Osteoblast (primary cell): ENCODE measurements at regions not wholly inside any gene's neighbourhood (a gene's known extent, or its start where the extent isn't known, plus 50 kb on each side); places are given as distances from the start of the nearest gene placed in this dataset.
"Not testable (repeated sequence)": the region's sequence is repeated elsewhere in the genome, so short reads cannot be mapped to it uniquely, and the experiment has no call there.

Source experiments
- DNase-seq: peaks from one replicate; pipeline ENCODE4 v3.0.0; 2011; ENCODE audit warnings: low spot score, mixed read lengths; ENCODE audit not compliant: insufficient read length; ENCODE audit errors: missing footprints
- H2AFZ ChIP-seq: 2 replicates; pipeline ENCODE4 v1.6.0; 2011; ENCODE audit warnings: mild to moderate bottlenecking, low read length
- H3K27ac ChIP-seq: 2 replicates; pipeline ENCODE4 v1.5.1; 2011; ENCODE audit warnings: mild to moderate bottlenecking, low read depth, low read length, moderate library complexity
- H3K27me3 ChIP-seq: 2 replicates; pipeline ENCODE4 v1.6.0; 2012; ENCODE audit warnings: mild to moderate bottlenecking, control low read depth, inconsistent platforms, low read length, moderate library complexity; ENCODE audit not compliant: insufficient read depth
- H3K36me3 ChIP-seq: 2 replicates; pipeline ENCODE4 v1.5.1; 2011; ENCODE audit warnings: mild to moderate bottlenecking, low read length, control low read depth, moderate library complexity; ENCODE audit not compliant: insufficient read depth
- H3K4me1 ChIP-seq: 2 replicates; pipeline ENCODE4 v1.5.1; 2011; ENCODE audit warnings: mild to moderate bottlenecking, low read length, control low read depth, moderate library complexity; ENCODE audit not compliant: insufficient read depth
- H3K4me2 ChIP-seq: 2 replicates; pipeline ENCODE4 v1.6.0; 2011; ENCODE audit warnings: mild to moderate bottlenecking, low read length; ENCODE audit not compliant: insufficient read depth
- H3K4me3 ChIP-seq: fragments of 200-600 bp; sonication (generic); 3 replicates; pipeline ENCODE4 v1.5.1; 2012; ENCODE audit warnings: mild to moderate bottlenecking, low read length, inconsistent platforms; ENCODE audit not compliant: insufficient read depth
- H3K79me2 ChIP-seq: 2 replicates; pipeline ENCODE4 v1.6.0; 2012; ENCODE audit warnings: mild to moderate bottlenecking, low read length, control low read depth, inconsistent platforms; ENCODE audit not compliant: insufficient read depth
- H3K9me3 ChIP-seq: 2 replicates; pipeline ENCODE4 v1.5.1; 2011; ENCODE audit warnings: low read depth, low read length, control low read depth
- H4K20me1 ChIP-seq: 2 replicates; pipeline ENCODE4 v1.6.0; 2012; ENCODE audit warnings: mild to moderate bottlenecking, low read length, control low read depth; ENCODE audit not compliant: insufficient read depth
- TF ChIP-seq, protein P1 (sequence below): IDR thresholded peaks from 2 replicates; pipeline ENCODE4 v1.5.1; 2011; ENCODE audit warnings: mild to moderate bottlenecking, low read depth, low read length, moderate library complexity; ENCODE audit errors: extremely low read depth

DNA sequence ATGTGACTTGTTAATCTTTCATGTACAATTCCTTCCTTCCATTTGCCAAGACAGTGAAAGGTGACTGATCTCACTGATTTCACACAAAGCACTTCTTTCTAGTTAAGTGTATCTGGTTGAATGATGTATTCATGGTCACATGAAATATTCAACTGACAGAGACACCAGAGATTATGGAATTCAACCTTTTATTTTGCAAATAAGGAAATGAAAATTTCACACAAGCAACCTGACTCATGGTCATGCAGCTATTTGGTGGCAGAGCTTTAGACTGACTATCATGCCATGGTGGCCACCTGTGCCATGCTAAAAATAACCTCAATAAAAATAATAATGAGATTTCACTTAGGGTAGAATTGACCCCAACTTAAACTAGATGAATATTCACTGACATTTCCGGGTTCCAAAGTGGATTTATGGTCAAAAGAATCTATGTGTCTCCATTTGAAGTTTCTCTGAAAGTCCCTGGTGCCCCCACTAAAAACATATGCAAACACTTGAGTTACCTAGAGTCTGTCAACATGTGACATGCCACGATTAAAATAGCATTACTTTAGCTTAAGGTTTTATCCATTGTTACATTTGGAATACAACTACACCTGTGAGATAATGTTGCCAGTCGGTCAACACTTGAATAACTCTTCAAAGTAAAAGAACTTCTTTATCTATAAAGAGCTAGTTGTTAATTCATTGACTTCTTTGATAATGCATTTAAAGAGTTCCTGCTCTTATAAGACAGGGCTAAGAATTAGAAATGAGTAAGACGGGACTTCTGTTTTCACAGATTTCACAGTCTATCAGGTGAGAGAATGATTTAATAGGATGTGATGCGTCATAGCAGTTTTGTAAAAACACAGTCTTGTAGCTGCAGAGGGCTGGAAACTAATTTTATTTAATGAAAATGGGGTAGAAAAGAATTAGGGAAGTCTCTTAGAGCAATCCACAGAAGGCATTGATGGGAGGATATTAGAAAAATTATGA, 94.6 kb upstream of the OR9G4 start:
- DNase-seq: no peak
- Histone ChIP-seq H3K4me3 (no peak overlapping the region), H3K36me3 (no peaks in the 10 kb centered on the region), H3K27ac (no peak overlapping the region), H3K4me2 (no peak overlapping the region), H3K4me1 (no peaks in the 10 kb centered on the region), H3K27me3 (no peaks in the 10 kb centered on the region), H3K79me2 (no peaks in the 10 kb centered on the region), H3K9me3 (no peaks in the 10 kb centered on the region), H4K20me1 (no peaks in the 10 kb centered on the region), H2AFZ (no peak overlapping the region)
- TF ChIP-seq, protein P1, sequence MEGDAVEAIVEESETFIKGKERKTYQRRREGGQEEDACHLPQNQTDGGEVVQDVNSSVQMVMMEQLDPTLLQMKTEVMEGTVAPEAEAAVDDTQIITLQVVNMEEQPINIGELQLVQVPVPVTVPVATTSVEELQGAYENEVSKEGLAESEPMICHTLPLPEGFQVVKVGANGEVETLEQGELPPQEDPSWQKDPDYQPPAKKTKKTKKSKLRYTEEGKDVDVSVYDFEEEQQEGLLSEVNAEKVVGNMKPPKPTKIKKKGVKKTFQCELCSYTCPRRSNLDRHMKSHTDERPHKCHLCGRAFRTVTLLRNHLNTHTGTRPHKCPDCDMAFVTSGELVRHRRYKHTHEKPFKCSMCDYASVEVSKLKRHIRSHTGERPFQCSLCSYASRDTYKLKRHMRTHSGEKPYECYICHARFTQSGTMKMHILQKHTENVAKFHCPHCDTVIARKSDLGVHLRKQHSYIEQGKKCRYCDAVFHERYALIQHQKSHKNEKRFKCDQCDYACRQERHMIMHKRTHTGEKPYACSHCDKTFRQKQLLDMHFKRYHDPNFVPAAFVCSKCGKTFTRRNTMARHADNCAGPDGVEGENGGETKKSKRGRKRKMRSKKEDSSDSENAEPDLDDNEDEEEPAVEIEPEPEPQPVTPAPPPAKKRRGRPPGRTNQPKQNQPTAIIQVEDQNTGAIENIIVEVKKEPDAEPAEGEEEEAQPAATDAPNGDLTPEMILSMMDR: no peak

GRCh38 chr11:56841210-56841810, 92.8 kb upstream of the OR9G4 start:
- Histone ChIP-seq H4K20me1 (no peaks in the 10 kb centered on the region), H3K27ac (no peak overlapping the region), H3K9me3 (no peaks in the 10 kb centered on the region), H3K79me2 (no peaks in the 10 kb centered on the region), H3K36me3 (no peaks in the 10 kb centered on the region), H3K4me2 (peak overlapping the region; percentile 20), H3K27me3 (no peaks in the 10 kb centered on the region), H3K4me1 (no peaks in the 10 kb centered on the region), H2AFZ (no peak overlapping the region), H3K4me3 (no peak overlapping the region)
- TF ChIP-seq, protein P1: peak; percentile 76
- DNase-seq: peak; percentile 67

DNA sequence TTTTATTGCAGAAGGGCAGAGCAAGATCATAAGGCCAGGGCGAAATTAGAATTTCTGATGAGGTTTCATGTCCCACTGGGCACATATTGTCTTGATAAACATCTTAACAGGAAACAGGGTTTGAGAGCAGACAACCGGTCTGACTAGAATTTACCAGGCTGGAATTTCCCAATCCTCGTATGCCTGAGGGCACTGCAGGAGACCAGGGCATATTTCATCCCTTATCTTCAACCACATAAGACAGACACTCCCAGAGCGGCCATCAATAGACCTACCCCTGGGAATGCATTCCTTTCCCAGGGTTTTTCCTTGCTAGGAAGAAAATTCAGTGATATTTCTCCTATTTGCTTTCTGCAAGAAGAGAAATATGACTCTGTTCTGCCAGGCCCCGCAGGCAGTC, 78.9 kb upstream of the OR9G4 start:
- H3K9me3 ChIP-seq, H4K20me1 ChIP-seq, H3K79me2 ChIP-seq, H2AFZ ChIP-seq, H3K36me3 ChIP-seq, H3K4me1 ChIP-seq, DNase-seq, H3K4me3 ChIP-seq, H3K27me3 ChIP-seq, H3K4me2 ChIP-seq, H3K27ac ChIP-seq: not testable (repeated sequence)

DNA sequence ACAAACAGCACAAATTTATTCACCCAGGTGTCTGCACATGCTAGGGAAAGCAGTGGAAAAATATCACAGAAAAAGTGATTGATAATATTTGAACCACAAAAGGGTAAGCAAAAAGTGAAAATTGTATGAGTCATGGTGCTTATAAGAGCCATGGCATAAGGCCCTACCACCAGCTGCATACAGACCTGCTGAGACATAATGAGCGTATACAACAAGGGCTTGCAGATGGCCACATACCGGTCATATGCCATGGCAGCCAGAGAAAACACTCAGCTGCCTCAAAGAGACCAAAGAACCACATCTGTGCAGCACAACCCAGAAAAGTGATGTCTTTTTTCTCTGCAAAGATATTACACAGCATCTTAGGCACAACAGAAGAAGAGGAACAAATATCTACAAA, 71.4 kb upstream of the OR9G4 start:
- no peaks in the 10 kb centered on the region for H3K36me3 ChIP-seq
- no peaks in the 10 kb centered on the region for H4K20me1 ChIP-seq
- H3K27me3 ChIP-seq: no peaks in the 10 kb centered on the region
- DNase-seq: no peak
- no peak overlapping the region for H2AFZ ChIP-seq
- no peak overlapping the region for H3K27ac ChIP-seq
- no peaks in the 10 kb centered on the region for H3K79me2 ChIP-seq
- H3K9me3 ChIP-seq: no peaks in the 10 kb centered on the region
- H3K4me1 ChIP-seq: no peaks in the 10 kb centered on the region
- TF ChIP-seq, protein P1: no peak
- no peak overlapping the region for H3K4me2 ChIP-seq
- no peak overlapping the region for H3K4me3 ChIP-seq
